ENCODE measurements at regions not wholly inside any gene's neighbourhood (a gene's known extent, or its start where the extent isn't known, plus 50 kb on each side); places are given as distances from the start of the nearest gene placed in this dataset.

- no peak for TF ChIP-seq CTCF (IDR thresholded peaks at IDR 0.05)
- Mint-ChIP-seq H3K27ac (ENCODE audit: unreplicated experiment) (no peak overlapping the region), H3K4me3 (ENCODE audit: unreplicated experiment) (no peak overlapping the region), H3K9me3 (ENCODE audit: unreplicated experiment) (no peaks in the 10 kb centered on the region), H3K27me3 (ENCODE audit: unreplicated experiment) (no peaks in the 10 kb centered on the region), H3K4me1 (ENCODE audit: unreplicated experiment) (peaks cover 11% of the 10 kb centered on the region), H3K36me3 (ENCODE audit: unreplicated experiment) (no peaks in the 10 kb centered on the region)
- no peak for DNase-seq (ENCODE audit: extremely low spot score, unreplicated experiment)
These were observed 112.8 kb upstream of the BMP2 start for GRCh38 chr20:6654513-6655252.

GRCh38 chr20:6651561-6651960, 115.9 kb upstream of the BMP2 start:
- Mint-ChIP-seq H3K4me3 (ENCODE audit: unreplicated experiment) (no peak overlapping the region), H3K4me1 (ENCODE audit: unreplicated experiment) (peaks cover 12% of the 10 kb centered on the region), H3K36me3 (ENCODE audit: unreplicated experiment) (no peaks in the 10 kb centered on the region), H3K9me3 (ENCODE audit: unreplicated experiment) (no peaks in the 10 kb centered on the region), H3K27me3 (ENCODE audit: unreplicated experiment) (no peaks in the 10 kb centered on the region), H3K27ac (ENCODE audit: unreplicated experiment) (no peak overlapping the region)
- no peak for TF ChIP-seq CTCF (IDR thresholded peaks at IDR 0.05)
- DNase-seq (ENCODE audit: extremely low spot score, unreplicated experiment) = no peak

GRCh38 chr20:6651016-6651415, 116.5 kb upstream of the BMP2 start:
- Mint-ChIP-seq H3K27me3 (ENCODE audit: unreplicated experiment) (no peaks in the 10 kb centered on the region), H3K4me1 (ENCODE audit: unreplicated experiment) (peaks cover 17% of the 10 kb centered on the region), H3K36me3 (ENCODE audit: unreplicated experiment) (no peaks in the 10 kb centered on the region), H3K9me3 (ENCODE audit: unreplicated experiment) (no peaks in the 10 kb centered on the region), H3K27ac (ENCODE audit: unreplicated experiment) (no peak overlapping the region), H3K4me3 (ENCODE audit: unreplicated experiment) (no peak overlapping the region)
- DNase-seq (ENCODE audit: extremely low spot score, unreplicated experiment) = no peak
- TF ChIP-seq CTCF (IDR thresholded peaks at IDR 0.05) = no peak

GRCh38 chr20:6646021-6646636, 121.4 kb upstream of the BMP2 start:
- Mint-ChIP-seq H3K27ac (ENCODE audit: unreplicated experiment) (no peak overlapping the region), H3K9me3 (ENCODE audit: unreplicated experiment) (no peaks in the 10 kb centered on the region), H3K4me1 (ENCODE audit: unreplicated experiment) (peaks cover 8% of the 10 kb centered on the region), H3K36me3 (ENCODE audit: unreplicated experiment) (no peaks in the 10 kb centered on the region), H3K27me3 (ENCODE audit: unreplicated experiment) (peaks cover 3% of the 10 kb centered on the region), H3K4me3 (ENCODE audit: unreplicated experiment) (no peak overlapping the region)
- TF ChIP-seq CTCF (IDR thresholded peaks at IDR 0.05) = no peak
- no peak for DNase-seq (ENCODE audit: extremely low spot score, unreplicated experiment)

- no peaks in the 10 kb centered on the region for H3K9me3 Mint-ChIP-seq (ENCODE audit: unreplicated experiment)
- H3K4me1 Mint-ChIP-seq (ENCODE audit: unreplicated experiment) = peaks cover 8% of the 10 kb centered on the region
- H3K4me3 Mint-ChIP-seq (ENCODE audit: unreplicated experiment) = no peak overlapping the region
- H3K27ac Mint-ChIP-seq (ENCODE audit: unreplicated experiment) = no peak overlapping the region
- no peak for TF ChIP-seq CTCF (IDR thresholded peaks at IDR 0.05)
- DNase-seq (ENCODE audit: extremely low spot score, unreplicated experiment) = no peak
- H3K36me3 Mint-ChIP-seq (ENCODE audit: unreplicated experiment) = no peaks in the 10 kb centered on the region
- H3K27me3 Mint-ChIP-seq (ENCODE audit: unreplicated experiment) = peaks cover 10% of the 10 kb centered on the region
These were observed 122.5 kb upstream of the BMP2 start for GRCh38 chr20:6644813-6645628.
